ENCODE measurements at regions not wholly inside any gene's neighbourhood (a gene's known extent, or its start where the extent isn't known, plus 50 kb on each side); places are given as distances from the start of the nearest gene placed in this dataset.

DNA sequence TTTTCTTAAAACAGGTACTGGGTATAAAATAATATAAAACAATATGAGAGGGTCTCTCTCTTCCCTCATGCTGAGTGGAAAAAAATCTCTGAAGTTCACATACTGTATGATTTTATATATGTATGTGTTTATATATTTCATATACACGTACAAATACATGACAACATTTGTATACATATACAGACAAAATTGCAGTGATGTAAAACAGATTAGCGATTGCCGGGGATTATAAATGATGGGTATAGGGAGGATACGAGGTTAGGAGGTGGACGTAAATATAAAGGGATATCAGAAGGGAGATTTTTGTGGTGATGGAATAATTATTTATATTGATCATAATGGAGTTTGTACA is 194.8 kb upstream of the PRSS16 start:
- DNase-seq (ENCODE audit: low spot score, unreplicated experiment), result no peak
- Mint-ChIP-seq H3K4me1 (ENCODE audit: low read depth) (peaks cover 1% of the 10 kb centered on the region), H3K9me3 (ENCODE audit: low read depth) (peaks cover 1% of the 10 kb centered on the region), H3K27ac (no peak overlapping the region), H3K27me3 (no peaks in the 10 kb centered on the region), H3K4me3 (ENCODE audit: low read depth) (no peak overlapping the region), H3K36me3 (ENCODE audit: insufficient read depth) (peaks cover under 1% of the 10 kb centered on the region)
- TF ChIP-seq, protein P1, sequence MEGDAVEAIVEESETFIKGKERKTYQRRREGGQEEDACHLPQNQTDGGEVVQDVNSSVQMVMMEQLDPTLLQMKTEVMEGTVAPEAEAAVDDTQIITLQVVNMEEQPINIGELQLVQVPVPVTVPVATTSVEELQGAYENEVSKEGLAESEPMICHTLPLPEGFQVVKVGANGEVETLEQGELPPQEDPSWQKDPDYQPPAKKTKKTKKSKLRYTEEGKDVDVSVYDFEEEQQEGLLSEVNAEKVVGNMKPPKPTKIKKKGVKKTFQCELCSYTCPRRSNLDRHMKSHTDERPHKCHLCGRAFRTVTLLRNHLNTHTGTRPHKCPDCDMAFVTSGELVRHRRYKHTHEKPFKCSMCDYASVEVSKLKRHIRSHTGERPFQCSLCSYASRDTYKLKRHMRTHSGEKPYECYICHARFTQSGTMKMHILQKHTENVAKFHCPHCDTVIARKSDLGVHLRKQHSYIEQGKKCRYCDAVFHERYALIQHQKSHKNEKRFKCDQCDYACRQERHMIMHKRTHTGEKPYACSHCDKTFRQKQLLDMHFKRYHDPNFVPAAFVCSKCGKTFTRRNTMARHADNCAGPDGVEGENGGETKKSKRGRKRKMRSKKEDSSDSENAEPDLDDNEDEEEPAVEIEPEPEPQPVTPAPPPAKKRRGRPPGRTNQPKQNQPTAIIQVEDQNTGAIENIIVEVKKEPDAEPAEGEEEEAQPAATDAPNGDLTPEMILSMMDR (IDR thresholded peaks at IDR 0.05; ENCODE audit: unreplicated experiment), result no peak

DNA sequence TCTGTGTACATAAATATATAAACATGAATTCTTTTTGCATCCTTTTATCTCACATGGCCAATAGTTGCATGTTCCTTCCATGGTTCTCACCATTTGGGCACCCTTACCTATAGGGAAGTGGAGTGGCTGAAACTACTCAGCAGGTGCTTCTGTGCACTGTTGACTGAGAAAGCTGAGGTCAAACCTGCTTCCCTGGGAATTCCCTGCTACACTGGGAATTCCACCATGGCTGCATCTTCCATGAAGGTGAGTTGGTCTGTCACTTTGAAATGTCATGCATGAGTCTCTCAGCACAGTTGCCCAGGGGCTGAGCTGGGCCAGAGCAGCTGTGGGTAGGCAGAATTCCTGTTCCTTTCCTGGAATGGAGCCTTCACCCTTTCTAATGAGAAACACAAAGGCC is 193.8 kb upstream of the PRSS16 start:
- no peak for DNase-seq (ENCODE audit: low spot score, unreplicated experiment)
- Mint-ChIP-seq H3K36me3 (ENCODE audit: insufficient read depth) (no peaks in the 10 kb centered on the region), H3K4me3 (ENCODE audit: low read depth) (no peak overlapping the region), H3K27ac (no peak overlapping the region), H3K4me1 (ENCODE audit: low read depth) (no peaks in the 10 kb centered on the region), H3K27me3 (no peaks in the 10 kb centered on the region), H3K9me3 (ENCODE audit: low read depth) (no peaks in the 10 kb centered on the region)
- TF ChIP-seq, protein P1 (IDR thresholded peaks at IDR 0.05; ENCODE audit: unreplicated experiment), result no peak

DNA sequence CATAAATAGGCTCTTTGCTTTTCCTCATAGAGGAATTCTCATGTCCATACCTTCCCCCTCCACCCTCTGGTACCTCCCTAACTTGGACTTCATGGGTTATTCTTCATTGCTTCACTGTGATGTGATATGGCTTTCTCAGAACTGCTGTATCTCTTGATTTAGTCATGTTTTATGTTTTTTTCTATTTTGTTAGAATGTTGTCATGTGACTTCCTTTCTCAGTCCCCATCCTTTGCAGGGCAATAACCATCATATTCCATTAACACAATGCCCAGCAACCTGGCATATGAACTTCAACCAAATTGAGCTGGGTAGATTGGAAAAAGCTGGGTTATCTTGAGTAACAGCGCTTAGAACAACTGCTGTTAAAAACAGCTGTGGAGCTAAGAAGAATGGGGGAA is 190.9 kb upstream of the PRSS16 start:
- DNase-seq (ENCODE audit: low spot score, unreplicated experiment), result no peak
- Mint-ChIP-seq H3K4me3 (ENCODE audit: low read depth) (no peak overlapping the region), H3K36me3 (ENCODE audit: insufficient read depth) (no peaks in the 10 kb centered on the region), H3K9me3 (ENCODE audit: low read depth) (no peaks in the 10 kb centered on the region), H3K27me3 (no peaks in the 10 kb centered on the region), H3K27ac (no peak overlapping the region), H3K4me1 (ENCODE audit: low read depth) (peaks cover 3% of the 10 kb centered on the region)
- TF ChIP-seq, protein P1 (IDR thresholded peaks at IDR 0.05; ENCODE audit: unreplicated experiment), result no peak

DNA sequence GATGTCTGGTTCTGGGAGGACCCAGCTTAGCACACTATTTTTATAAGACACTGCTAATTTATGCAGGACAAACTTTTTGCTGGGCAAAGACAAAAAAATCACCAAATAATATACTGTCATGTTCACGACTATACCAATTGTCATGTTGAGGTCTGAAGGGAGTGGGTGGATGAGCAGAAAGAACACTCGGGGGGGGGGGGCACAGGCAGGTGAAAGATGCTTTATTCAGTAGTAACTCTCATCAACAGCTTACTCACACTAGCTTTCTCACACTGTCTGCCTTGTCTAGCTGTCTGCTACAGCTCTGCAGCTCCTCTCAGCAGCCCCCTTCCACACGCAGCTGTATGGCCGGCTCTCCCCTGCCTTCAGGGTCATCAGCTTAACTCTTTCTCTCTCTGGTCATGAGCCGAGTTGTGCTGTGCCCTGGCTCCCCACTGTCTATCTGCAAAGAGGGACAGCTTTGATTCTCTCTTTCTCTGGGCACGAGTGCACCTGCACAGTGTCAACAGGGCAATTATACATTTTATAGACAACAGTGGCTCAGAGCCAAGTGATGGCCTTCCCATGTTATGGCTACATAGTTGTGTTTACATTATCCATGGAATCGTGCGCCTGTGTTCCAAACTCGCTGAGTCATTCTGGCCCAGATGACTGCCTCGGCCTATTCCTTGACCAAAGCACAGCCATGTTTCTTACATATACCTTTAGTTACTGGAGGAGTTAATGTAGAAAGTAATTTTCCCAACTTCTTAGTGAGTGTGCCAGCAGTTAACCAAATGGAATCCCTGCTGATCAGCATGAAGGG is 187.7 kb upstream of the PRSS16 start:
- DNase-seq (ENCODE audit: low spot score, unreplicated experiment), result no peak
- TF ChIP-seq, protein P1 (IDR thresholded peaks at IDR 0.05; ENCODE audit: unreplicated experiment), result no peak

GRCh38 chr6:27061235-27061993 is 186.1 kb upstream of the PRSS16 start:
- no peak overlapping the region for H3K4me3 Mint-ChIP-seq (ENCODE audit: low read depth)
- no peak for DNase-seq (ENCODE audit: low spot score, unreplicated experiment)
- no peaks in the 10 kb centered on the region for H3K36me3 Mint-ChIP-seq (ENCODE audit: insufficient read depth)
- no peaks in the 10 kb centered on the region for H3K27me3 Mint-ChIP-seq
- H3K27ac Mint-ChIP-seq, result no peak overlapping the region
- TF ChIP-seq, protein P1 (IDR thresholded peaks at IDR 0.05; ENCODE audit: unreplicated experiment), result no peak
- H3K9me3 Mint-ChIP-seq (ENCODE audit: low read depth), result peaks cover 2% of the 10 kb centered on the region
- peaks cover 14% of the 10 kb centered on the region for H3K4me1 Mint-ChIP-seq (ENCODE audit: low read depth)

More for the DNA sequence above, 187.7 kb upstream of the PRSS16 start:
- H3K27me3 Mint-ChIP-seq, result no peaks in the 10 kb centered on the region
- H3K4me1 Mint-ChIP-seq (ENCODE audit: low read depth), result peaks cover 11% of the 10 kb centered on the region
- H3K9me3 Mint-ChIP-seq (ENCODE audit: low read depth), result peaks cover 2% of the 10 kb centered on the region
- H3K27ac Mint-ChIP-seq, result no peak overlapping the region
- H3K4me3 Mint-ChIP-seq (ENCODE audit: low read depth), result no peak overlapping the region
- no peaks in the 10 kb centered on the region for H3K36me3 Mint-ChIP-seq (ENCODE audit: insufficient read depth)

All from progenitor cell of endocrine pancreas (in vitro differentiated cells).